Liver (tissue), 8 donors: ENCODE measurements at regions not wholly inside any gene's neighbourhood (a gene's known extent, or its start where the extent isn't known, plus 50 kb on each side); places are given as distances from the start of the nearest gene placed in this dataset.

Experiments used
- DNase-seq: peaks from one replicate; pipeline ENCODE4 v3.0.0-alpha.2; 2017; ENCODE audit warnings: low spot score
- H3K27ac ChIP-seq, 2 donors: one replicate each; pipeline ENCODE4 v1.7.0; 2013; ENCODE audit warnings: inconsistent platforms in 2 of 2, low read length in 2 of 2, control low read depth in 1 of 2, low read depth in 1 of 2, mild to moderate bottlenecking in 1 of 2
- H3K27me3 ChIP-seq, 4 donors: one replicate each; pipeline versions ENCODE4 v1.6.1 to v1.7.0; 2013; ENCODE audit warnings: low read length in 3 of 4, inconsistent platforms in 1 of 4, mild to moderate bottlenecking in 1 of 4, moderate library complexity in 1 of 4; ENCODE audit not compliant: control insufficient read depth in 4 of 4, insufficient read depth in 4 of 4
- H3K36me3 ChIP-seq, 4 donors: one replicate each; pipeline versions ENCODE4 v1.6.1 to v1.7.0; 2013; ENCODE audit warnings: low read length in 3 of 4, mild to moderate bottlenecking in 3 of 4, low read depth in 1 of 4, moderate library complexity in 1 of 4; ENCODE audit not compliant: control insufficient read depth in 4 of 4, insufficient read depth in 3 of 4
- H3K4me1 ChIP-seq, 4 donors: one replicate each; pipeline versions ENCODE4 v1.6.1 to v1.7.0; 2013; ENCODE audit warnings: low read length in 3 of 4, mild to moderate bottlenecking in 3 of 4, moderate library complexity in 1 of 4; ENCODE audit not compliant: control insufficient read depth in 4 of 4, insufficient read depth in 4 of 4
- H3K4me3 ChIP-seq, 3 donors: one replicate each; pipeline versions ENCODE4 v1.6.1 to v1.7.0; 2013; ENCODE audit warnings: low read length in 3 of 3, control low read depth in 1 of 3, low read depth in 1 of 3, mild to moderate bottlenecking in 1 of 3
- H3K9ac ChIP-seq, 2 donors: one replicate each; pipeline ENCODE4 v1.7.0; 2013; ENCODE audit warnings: low read length in 2 of 2, mild to moderate bottlenecking in 2 of 2, moderate library complexity in 2 of 2, control low read depth in 1 of 2, low read depth in 1 of 2
- H3K9me3 ChIP-seq, 4 donors: one replicate each; pipeline versions ENCODE4 v1.6.1 to v1.7.0; 2013; ENCODE audit warnings: low read length in 3 of 4; ENCODE audit not compliant: control insufficient read depth in 4 of 4
- ATF3 ChIP-seq: IDR thresholded peaks from 2 replicates; pipeline ENCODE4 v1.6.1; 2016; ENCODE audit warnings: antibody characterized with exemption
- EGR1 ChIP-seq, 2 donors: IDR thresholded peaks; 2 replicates each; pipeline ENCODE4 v1.6.1; 2016 to 2018; ENCODE audit warnings: antibody characterized with exemption in 2 of 2, low read depth in 2 of 2
- FOXA1 ChIP-seq: IDR thresholded peaks from 2 replicates; pipeline ENCODE4 v1.6.1; 2016; ENCODE audit warnings: antibody characterized with exemption
- FOXA2 ChIP-seq: IDR thresholded peaks from 2 replicates; pipeline ENCODE4 v1.6.1; 2016; ENCODE audit warnings: antibody characterized with exemption
- GABPA ChIP-seq, 2 donors: IDR thresholded peaks in 1 of 2; conservative IDR thresholded peaks in 1 of 2; 2 replicates each; pipeline ENCODE4 v1.6.1; 2016; ENCODE audit warnings: antibody characterized with exemption in 2 of 2, mild to moderate bottlenecking in 1 of 2, moderate library complexity in 1 of 2
- HNF4G ChIP-seq: IDR thresholded peaks from 2 replicates; pipeline ENCODE4 v1.6.1; 2016; ENCODE audit warnings: antibody characterized with exemption
- JUND ChIP-seq, 2 donors: IDR thresholded peaks; 2 replicates each; pipeline ENCODE4 v1.6.1; 2016; ENCODE audit warnings: antibody characterized with exemption in 2 of 2
- MAX ChIP-seq: IDR thresholded peaks from 2 replicates; pipeline ENCODE4 v1.6.1; 2016; ENCODE audit warnings: antibody characterized with exemption
- NR2F2 ChIP-seq: IDR thresholded peaks from 2 replicates; pipeline ENCODE4 v1.6.1; 2016; ENCODE audit warnings: antibody characterized with exemption
- RAD21 ChIP-seq, 2 donors: IDR thresholded peaks; 2 replicates each; pipeline ENCODE4 v1.6.1; 2016; ENCODE audit warnings: antibody characterized with exemption in 2 of 2, mild to moderate bottlenecking in 2 of 2
- RXRA ChIP-seq, 2 donors: IDR thresholded peaks; 2 replicates each; pipeline ENCODE4 v1.6.1; 2017 to 2018; ENCODE audit warnings: antibody characterized with exemption in 2 of 2, mild to moderate bottlenecking in 1 of 2
- SP1 ChIP-seq: IDR thresholded peaks from 2 replicates; pipeline ENCODE4 v1.6.1; 2018; ENCODE audit warnings: antibody characterized with exemption, mild to moderate bottlenecking
- TAF1 ChIP-seq: conservative IDR thresholded peaks from 2 replicates; pipeline ENCODE4 v1.6.1; 2016; ENCODE audit warnings: antibody characterized with exemption, mild to moderate bottlenecking
- YY1 ChIP-seq: IDR thresholded peaks from 2 replicates; pipeline ENCODE4 v1.6.1; 2016; ENCODE audit warnings: antibody characterized with exemption, mild to moderate bottlenecking
- ZBTB33 ChIP-seq: IDR thresholded peaks from 2 replicates; pipeline ENCODE4 v1.6.1; 2016; ENCODE audit warnings: antibody characterized with exemption
- WGBS: extraction: QIAGEN DNeasy Blood & Tissue Kit; methylation state at CpG from one replicate; pipeline ENCODE4 v1.1.7; 2013; 5-methylcytosine and 5-hydroxymethylcytosine counted together
- TF ChIP-seq, protein P1 (sequence below): fragments of 150-350 bp; IDR thresholded peaks from 2 replicates; pipeline ENCODE4 v1.5.1; 2017; ENCODE audit warnings: improper control_type of control experiment, low read depth, low read length; ENCODE audit not compliant: missing input control
- TF ChIP-seq, protein P2 (sequence below): IDR thresholded peaks from 2 replicates; pipeline ENCODE4 v1.6.1; 2016; ENCODE audit warnings: antibody characterized with exemption, mild to moderate bottlenecking
- donor health status: healthy.
- donor health status: healthy.
- donor health status: healthy.
- donor health status: healthy.
- donor health status: healthy.

DNA sequence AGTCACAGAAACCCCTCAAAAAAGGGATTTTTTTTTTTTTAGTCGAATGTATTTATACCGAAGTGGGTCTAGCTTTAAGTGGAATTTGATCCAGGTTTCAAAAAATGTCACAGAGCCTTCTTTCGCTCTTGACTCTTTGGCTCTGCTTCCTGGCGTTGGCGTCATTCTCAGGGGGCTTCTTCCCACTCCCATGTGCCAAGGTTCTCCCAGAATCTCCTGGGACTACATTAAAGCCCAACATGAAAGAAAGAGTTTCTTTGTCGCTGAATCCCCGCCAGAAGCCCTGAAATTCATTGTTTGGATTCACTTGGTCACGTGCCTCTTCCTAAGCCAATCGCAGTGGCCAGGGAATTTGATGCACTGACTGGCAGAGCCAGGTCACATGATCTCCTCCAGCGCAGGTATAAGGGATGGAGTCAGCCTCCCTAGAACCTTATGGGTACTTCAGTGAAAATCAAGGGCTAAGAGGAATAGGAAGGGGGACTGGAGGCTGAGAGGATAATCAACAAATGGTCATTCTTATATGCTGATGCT, 101.2 kb downstream of the RPS24 start:
- H3K27me3 ChIP-seq, result peaks cover 0 to 4% (median 0%) of the 10 kb centered on the region in 4 donors
- no peak overlapping the region for H3K4me3 ChIP-seq
- no peaks in the 10 kb centered on the region for H3K4me1 ChIP-seq
- peaks cover 0 to 5% (median 0%) of the 10 kb centered on the region in 4 donors for H3K9me3 ChIP-seq
- H3K27ac ChIP-seq, result no peak overlapping the region
- no peak overlapping the region for H3K9ac ChIP-seq
- DNase-seq, result no peak
- TF ChIP-seq HNF4G, result no peak
- no peak for TF ChIP-seq TAF1
- no peak for TF ChIP-seq NR2F2
- TF ChIP-seq ATF3, result no peak
- no peak for TF ChIP-seq FOXA2
- TF ChIP-seq, protein P1, sequence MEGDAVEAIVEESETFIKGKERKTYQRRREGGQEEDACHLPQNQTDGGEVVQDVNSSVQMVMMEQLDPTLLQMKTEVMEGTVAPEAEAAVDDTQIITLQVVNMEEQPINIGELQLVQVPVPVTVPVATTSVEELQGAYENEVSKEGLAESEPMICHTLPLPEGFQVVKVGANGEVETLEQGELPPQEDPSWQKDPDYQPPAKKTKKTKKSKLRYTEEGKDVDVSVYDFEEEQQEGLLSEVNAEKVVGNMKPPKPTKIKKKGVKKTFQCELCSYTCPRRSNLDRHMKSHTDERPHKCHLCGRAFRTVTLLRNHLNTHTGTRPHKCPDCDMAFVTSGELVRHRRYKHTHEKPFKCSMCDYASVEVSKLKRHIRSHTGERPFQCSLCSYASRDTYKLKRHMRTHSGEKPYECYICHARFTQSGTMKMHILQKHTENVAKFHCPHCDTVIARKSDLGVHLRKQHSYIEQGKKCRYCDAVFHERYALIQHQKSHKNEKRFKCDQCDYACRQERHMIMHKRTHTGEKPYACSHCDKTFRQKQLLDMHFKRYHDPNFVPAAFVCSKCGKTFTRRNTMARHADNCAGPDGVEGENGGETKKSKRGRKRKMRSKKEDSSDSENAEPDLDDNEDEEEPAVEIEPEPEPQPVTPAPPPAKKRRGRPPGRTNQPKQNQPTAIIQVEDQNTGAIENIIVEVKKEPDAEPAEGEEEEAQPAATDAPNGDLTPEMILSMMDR, result no peak
- TF ChIP-seq MAX, result no peak
- TF ChIP-seq EGR1 (IDR thresholded peaks at IDR 0.05; ENCODE audit: low read depth in 2 of 2), result no peak
- TF ChIP-seq FOXA1, result no peak
- no peak for TF ChIP-seq RXRA (IDR thresholded peaks at IDR 0.05)
- TF ChIP-seq SP1, result no peak
- TF ChIP-seq GABPA (IDR thresholded peaks at IDR 0.05 in 1 of 2, conservative IDR thresholded peaks at IDR 0.05 in 1 of 2), result no peak
- TF ChIP-seq YY1, result no peak
- no peak for TF ChIP-seq ZBTB33
- TF ChIP-seq JUND (IDR thresholded peaks at IDR 0.05), result no peak
- TF ChIP-seq, protein P2, sequence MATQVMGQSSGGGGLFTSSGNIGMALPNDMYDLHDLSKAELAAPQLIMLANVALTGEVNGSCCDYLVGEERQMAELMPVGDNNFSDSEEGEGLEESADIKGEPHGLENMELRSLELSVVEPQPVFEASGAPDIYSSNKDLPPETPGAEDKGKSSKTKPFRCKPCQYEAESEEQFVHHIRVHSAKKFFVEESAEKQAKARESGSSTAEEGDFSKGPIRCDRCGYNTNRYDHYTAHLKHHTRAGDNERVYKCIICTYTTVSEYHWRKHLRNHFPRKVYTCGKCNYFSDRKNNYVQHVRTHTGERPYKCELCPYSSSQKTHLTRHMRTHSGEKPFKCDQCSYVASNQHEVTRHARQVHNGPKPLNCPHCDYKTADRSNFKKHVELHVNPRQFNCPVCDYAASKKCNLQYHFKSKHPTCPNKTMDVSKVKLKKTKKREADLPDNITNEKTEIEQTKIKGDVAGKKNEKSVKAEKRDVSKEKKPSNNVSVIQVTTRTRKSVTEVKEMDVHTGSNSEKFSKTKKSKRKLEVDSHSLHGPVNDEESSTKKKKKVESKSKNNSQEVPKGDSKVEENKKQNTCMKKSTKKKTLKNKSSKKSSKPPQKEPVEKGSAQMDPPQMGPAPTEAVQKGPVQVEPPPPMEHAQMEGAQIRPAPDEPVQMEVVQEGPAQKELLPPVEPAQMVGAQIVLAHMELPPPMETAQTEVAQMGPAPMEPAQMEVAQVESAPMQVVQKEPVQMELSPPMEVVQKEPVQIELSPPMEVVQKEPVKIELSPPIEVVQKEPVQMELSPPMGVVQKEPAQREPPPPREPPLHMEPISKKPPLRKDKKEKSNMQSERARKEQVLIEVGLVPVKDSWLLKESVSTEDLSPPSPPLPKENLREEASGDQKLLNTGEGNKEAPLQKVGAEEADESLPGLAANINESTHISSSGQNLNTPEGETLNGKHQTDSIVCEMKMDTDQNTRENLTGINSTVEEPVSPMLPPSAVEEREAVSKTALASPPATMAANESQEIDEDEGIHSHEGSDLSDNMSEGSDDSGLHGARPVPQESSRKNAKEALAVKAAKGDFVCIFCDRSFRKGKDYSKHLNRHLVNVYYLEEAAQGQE, result no peak
- TF ChIP-seq RAD21 (IDR thresholded peaks at IDR 0.05), result no peak
- 92% methylated on average over 10 of the region's 10 CpGs for WGBS
- H3K36me3 ChIP-seq, result no peaks in the 10 kb centered on the region
